ENCODE measurements at regions not wholly inside any gene's neighbourhood (a gene's known extent, or its start where the extent isn't known, plus 50 kb on each side); places are given as distances from the start of the nearest gene placed in this dataset.

DNA sequence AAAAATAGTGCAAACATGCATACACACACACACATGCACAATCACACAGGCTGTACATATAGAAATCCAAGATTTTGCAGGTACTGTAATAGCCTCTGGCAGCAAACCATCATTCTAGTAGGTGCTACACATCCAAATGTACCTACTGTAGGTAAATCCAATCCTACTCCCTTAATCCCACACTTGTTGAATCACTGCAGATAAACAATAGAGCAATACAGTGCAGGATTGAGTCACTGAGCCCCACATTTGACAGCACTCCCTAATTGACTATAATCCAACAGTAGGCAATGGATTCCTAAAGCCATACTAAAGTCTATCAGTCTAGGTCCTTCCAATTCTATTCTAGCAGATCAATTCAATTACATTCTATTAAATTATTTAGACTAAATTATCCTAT, 1640.5 kb upstream of the CDH9 start:
- H3K4me3 ChIP-seq: no peak overlapping the region
- no peaks in the 10 kb centered on the region for H3K4me1 ChIP-seq
- no peaks in the 10 kb centered on the region for H3K36me3 ChIP-seq
- H3K27me3 ChIP-seq: no peaks in the 10 kb centered on the region
- TF ChIP-seq POLR2AphosphoS5 (IDR thresholded peaks at IDR 0.05): no peak
- no peak for TF ChIP-seq POLR2A (IDR thresholded peaks at IDR 0.05)
- TF ChIP-seq, protein P1, sequence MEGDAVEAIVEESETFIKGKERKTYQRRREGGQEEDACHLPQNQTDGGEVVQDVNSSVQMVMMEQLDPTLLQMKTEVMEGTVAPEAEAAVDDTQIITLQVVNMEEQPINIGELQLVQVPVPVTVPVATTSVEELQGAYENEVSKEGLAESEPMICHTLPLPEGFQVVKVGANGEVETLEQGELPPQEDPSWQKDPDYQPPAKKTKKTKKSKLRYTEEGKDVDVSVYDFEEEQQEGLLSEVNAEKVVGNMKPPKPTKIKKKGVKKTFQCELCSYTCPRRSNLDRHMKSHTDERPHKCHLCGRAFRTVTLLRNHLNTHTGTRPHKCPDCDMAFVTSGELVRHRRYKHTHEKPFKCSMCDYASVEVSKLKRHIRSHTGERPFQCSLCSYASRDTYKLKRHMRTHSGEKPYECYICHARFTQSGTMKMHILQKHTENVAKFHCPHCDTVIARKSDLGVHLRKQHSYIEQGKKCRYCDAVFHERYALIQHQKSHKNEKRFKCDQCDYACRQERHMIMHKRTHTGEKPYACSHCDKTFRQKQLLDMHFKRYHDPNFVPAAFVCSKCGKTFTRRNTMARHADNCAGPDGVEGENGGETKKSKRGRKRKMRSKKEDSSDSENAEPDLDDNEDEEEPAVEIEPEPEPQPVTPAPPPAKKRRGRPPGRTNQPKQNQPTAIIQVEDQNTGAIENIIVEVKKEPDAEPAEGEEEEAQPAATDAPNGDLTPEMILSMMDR (IDR thresholded peaks at IDR 0.05): no peak
- H3K27ac ChIP-seq: no peak overlapping the region
- no peaks in the 10 kb centered on the region for H3K9me3 ChIP-seq
- intact Hi-C loops (cut with DNase I; ENCODE audit: low total_unique reads): no loop called here
- DNase-seq (ENCODE audit: low spot score in 2 of 2): no peak

DNA sequence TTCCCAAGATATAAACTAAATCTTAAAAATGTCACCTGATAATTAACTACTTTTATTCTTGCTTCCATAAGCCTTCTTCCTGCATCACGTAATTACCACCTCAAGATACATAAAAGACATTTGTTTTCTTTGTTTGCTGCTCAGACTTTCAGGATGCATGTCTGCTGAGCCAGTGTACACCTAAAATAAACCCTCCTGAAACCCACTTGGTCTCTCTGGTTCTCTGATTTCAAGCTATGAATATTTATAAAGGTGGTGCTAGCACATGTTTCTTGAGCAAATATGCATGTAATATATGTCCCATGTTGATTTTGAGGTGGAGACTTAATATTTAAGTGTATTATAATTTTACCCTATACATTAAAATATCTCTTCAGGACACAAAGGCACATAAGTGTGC, 1627.7 kb upstream of the CDH9 start:
- H3K27me3 ChIP-seq: no peaks in the 10 kb centered on the region
- intact Hi-C loops (cut with DNase I; ENCODE audit: low total_unique reads): no loop called here

DNA sequence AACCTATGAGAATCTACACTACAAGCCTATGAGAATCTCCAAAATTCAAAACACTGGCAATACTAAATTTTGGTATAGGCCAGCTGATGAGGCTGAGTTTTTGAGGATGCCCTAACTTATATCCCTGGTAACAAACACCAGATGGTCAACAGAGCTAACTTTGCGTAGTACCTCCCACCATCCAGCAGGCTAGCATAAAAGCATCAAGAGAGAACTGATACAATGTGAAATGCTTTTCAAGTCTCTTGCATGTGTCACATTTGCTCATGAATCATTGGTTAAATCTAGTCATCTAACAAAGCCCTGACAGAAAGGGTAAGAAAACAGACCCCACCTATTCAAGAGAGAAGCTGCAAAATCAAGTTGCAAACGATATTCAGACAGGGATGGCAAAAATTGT, 1609.7 kb upstream of the CDH9 start:
- intact Hi-C loops (cut with DNase I; ENCODE audit: low total_unique reads): no loop called here
- TF ChIP-seq POLR2A (IDR thresholded peaks at IDR 0.05) (no peak), POLR2AphosphoS5 (IDR thresholded peaks at IDR 0.05) (no peak)
- TF ChIP-seq, protein P1 (IDR thresholded peaks at IDR 0.05): no peak
- H3K27me3 ChIP-seq: no peaks in the 10 kb centered on the region
- DNase-seq (ENCODE audit: low spot score in 2 of 2): no peak
- H3K36me3 ChIP-seq: no peaks in the 10 kb centered on the region
- H3K4me1 ChIP-seq: no peaks in the 10 kb centered on the region
- H3K4me3 ChIP-seq: no peak overlapping the region
- H3K9me3 ChIP-seq: peaks cover 0 to 4% of the 10 kb centered on the region in 2 donors
- no peak overlapping the region for H3K27ac ChIP-seq

More for the DNA sequence above, 1627.7 kb upstream of the CDH9 start:
- Histone ChIP-seq H3K9me3 (peaks cover 0 to 4% of the 10 kb centered on the region in 2 donors), H3K4me1 (no peaks in the 10 kb centered on the region), H3K36me3 (no peaks in the 10 kb centered on the region), H3K4me3 (no peak overlapping the region), H3K27ac (no peak overlapping the region)
- TF ChIP-seq POLR2A (IDR thresholded peaks at IDR 0.05) (no peak), POLR2AphosphoS5 (IDR thresholded peaks at IDR 0.05) (no peak)
- TF ChIP-seq, protein P1 (IDR thresholded peaks at IDR 0.05): no peak
- DNase-seq (ENCODE audit: low spot score in 2 of 2): no peak

DNA sequence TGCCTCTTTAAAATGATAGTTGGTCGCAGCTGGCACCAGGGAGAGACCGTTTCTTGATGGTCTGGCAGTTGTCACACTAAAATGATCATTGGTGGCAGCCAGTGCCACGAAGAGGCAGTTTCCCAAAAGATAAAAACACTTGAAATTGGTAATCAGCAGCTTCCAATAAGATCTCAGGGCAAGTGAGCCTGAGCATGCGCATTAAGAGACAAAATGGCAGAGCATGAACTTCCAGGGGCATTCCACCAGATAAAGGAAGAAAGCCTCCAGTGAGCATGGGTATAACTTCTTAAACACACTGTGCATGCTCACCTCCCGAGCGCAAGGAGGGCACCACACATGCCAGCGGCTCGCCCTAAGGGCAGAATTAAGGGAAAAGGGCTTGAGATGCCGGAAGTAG, 1594.2 kb upstream of the CDH9 start:
- intact Hi-C loops (cut with DNase I; ENCODE audit: low total_unique reads): no loop called here
- no peak for DNase-seq (ENCODE audit: low spot score in 2 of 2)
- no peaks in the 10 kb centered on the region for H3K9me3 ChIP-seq
- H3K4me1 ChIP-seq: no peaks in the 10 kb centered on the region
- H3K27me3 ChIP-seq: no peaks in the 10 kb centered on the region
- H3K4me3 ChIP-seq: no peak overlapping the region
- H3K36me3 ChIP-seq: no peaks in the 10 kb centered on the region
- no peak overlapping the region for H3K27ac ChIP-seq
- TF ChIP-seq POLR2A (IDR thresholded peaks at IDR 0.05): no peak
- TF ChIP-seq, protein P1 (IDR thresholded peaks at IDR 0.05): no peak

DNA sequence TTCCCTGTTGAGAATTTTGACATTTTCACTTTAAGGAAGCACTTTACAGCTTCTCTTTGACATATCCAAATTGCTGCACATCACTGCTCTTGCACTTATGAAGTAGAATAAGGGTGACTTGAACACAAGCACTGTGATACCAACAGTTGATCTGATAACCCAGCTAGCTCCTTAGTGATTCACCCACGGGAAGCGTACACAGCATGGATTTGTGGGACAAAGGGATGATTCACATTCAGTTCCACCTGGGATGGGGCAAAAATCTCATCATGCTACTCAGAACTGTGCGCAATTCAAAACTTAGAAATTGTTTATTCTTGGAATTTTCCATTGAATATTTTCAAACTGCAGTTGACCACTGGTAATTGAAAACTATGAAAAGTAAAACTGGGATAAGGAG, 1565.5 kb upstream of the CDH9 start:
- H3K4me3 ChIP-seq: no peak overlapping the region
- TF ChIP-seq, protein P1 (IDR thresholded peaks at IDR 0.05): no peak
- TF ChIP-seq POLR2A (IDR thresholded peaks at IDR 0.05) (no peak), POLR2AphosphoS5 (IDR thresholded peaks at IDR 0.05) (no peak)
- H3K36me3 ChIP-seq: no peaks in the 10 kb centered on the region
- no peaks in the 10 kb centered on the region for H3K4me1 ChIP-seq
- H3K27ac ChIP-seq: no peak overlapping the region
- no peak for DNase-seq (ENCODE audit: low spot score in 2 of 2)
- intact Hi-C loops (cut with DNase I; ENCODE audit: low total_unique reads): no loop called here
- H3K27me3 ChIP-seq: no peaks in the 10 kb centered on the region
- peaks cover 3 to 8% of the 10 kb centered on the region in 2 donors for H3K9me3 ChIP-seq
